ENCODE measurements at regions not wholly inside any gene's neighbourhood (a gene's known extent, or its start where the extent isn't known, plus 50 kb on each side); places are given as distances from the start of the nearest gene placed in this dataset.

DNA sequence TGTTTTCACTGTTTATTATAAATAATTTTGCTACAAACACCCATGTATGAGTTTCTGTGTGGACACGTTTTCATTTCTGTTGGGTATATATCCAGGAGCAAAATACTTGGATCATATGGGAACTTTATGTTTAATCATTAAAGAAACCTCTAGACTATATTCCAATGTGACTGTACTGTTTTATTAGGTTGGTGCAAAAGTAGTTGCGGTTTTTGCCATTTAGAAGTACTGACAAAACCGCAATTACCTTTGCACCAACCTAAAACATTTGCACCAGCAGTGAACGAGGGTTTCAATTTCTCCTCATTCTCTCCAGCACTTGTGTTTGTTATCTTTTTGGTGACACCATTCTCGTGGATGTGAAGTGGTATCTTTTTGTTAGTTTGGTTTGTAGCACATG is 565.0 kb downstream of the TRIML1 start:
- TF ChIP-seq, protein P1, sequence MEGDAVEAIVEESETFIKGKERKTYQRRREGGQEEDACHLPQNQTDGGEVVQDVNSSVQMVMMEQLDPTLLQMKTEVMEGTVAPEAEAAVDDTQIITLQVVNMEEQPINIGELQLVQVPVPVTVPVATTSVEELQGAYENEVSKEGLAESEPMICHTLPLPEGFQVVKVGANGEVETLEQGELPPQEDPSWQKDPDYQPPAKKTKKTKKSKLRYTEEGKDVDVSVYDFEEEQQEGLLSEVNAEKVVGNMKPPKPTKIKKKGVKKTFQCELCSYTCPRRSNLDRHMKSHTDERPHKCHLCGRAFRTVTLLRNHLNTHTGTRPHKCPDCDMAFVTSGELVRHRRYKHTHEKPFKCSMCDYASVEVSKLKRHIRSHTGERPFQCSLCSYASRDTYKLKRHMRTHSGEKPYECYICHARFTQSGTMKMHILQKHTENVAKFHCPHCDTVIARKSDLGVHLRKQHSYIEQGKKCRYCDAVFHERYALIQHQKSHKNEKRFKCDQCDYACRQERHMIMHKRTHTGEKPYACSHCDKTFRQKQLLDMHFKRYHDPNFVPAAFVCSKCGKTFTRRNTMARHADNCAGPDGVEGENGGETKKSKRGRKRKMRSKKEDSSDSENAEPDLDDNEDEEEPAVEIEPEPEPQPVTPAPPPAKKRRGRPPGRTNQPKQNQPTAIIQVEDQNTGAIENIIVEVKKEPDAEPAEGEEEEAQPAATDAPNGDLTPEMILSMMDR (IDR thresholded peaks at IDR 0.05), result no peak
- TF ChIP-seq POLR2AphosphoS5 (IDR thresholded peaks at IDR 0.05), result no peak
